HG03025 (cell line): ENCODE measurements at regions not wholly inside any gene's neighbourhood (a gene's known extent, or its start where the extent isn't known, plus 50 kb on each side); places are given as distances from the start of the nearest gene placed in this dataset.
A peak's percentile ranks its signal among the peaks of the same experiment; 100 is the strongest.
"Not testable (repeated sequence)": the region's sequence is repeated elsewhere in the genome, so short reads cannot be mapped to it uniquely, and the experiment has no call there.

ENCODE experiments used
- ATAC-seq: cut with Tn5 transposase; IDR thresholded peaks from one replicate; pipeline ENCODE4 v1.9.1; 2021; ENCODE audit warnings: mild to moderate bottlenecking, moderate library complexity; ENCODE audit not compliant: unreplicated experiment, low FRiP score

DNA sequence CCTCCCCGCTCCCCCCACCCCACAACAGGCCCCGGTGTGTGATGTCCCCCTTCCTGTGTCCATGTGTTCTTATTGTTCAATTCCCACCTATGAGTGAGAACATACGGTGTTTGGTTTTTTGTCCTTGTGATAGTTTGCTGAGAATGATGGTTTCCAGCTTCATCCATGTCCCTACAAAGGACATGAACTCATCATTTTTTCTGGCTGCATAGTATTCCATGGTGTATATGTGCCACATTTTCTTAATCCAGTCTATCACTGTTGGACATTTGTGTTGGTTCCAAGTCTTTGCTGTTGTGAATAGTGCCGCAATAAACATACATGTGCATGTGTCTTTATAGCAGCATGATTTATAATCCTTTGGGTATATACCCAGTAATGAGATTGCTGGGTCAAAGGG, 104.3 kb downstream of the MTPN start:
- ATAC-seq, result not testable (repeated sequence)

- no peak for ATAC-seq
These were observed 114.2 kb upstream of the FAM180A start for GRCh38 chr7:135862586-135863340.

GRCh38 chr7:135859538-135859937, 110.9 kb upstream of the FAM180A start:
- no peak for ATAC-seq

GRCh38 chr7:135858851-135859250, 110.2 kb upstream of the FAM180A start:
- no peak for ATAC-seq

- ATAC-seq, result no peak
These were observed 109.8 kb upstream of the FAM180A start for GRCh38 chr7:135858379-135858778.

- no peak for ATAC-seq
These were observed 109.1 kb upstream of the FAM180A start for GRCh38 chr7:135857519-135858274.

GRCh38 chr7:135856356-135857144, 107.9 kb upstream of the FAM180A start:
- ATAC-seq, result no peak

GRCh38 chr7:135855846-135856245, 107.2 kb upstream of the FAM180A start:
- ATAC-seq, result no peak

- no peak for ATAC-seq
These were observed 104.9 kb upstream of the FAM180A start for GRCh38 chr7:135853499-135853898.

GRCh38 chr7:135853008-135853407, 104.4 kb upstream of the FAM180A start:
- ATAC-seq, result no peak

DNA sequence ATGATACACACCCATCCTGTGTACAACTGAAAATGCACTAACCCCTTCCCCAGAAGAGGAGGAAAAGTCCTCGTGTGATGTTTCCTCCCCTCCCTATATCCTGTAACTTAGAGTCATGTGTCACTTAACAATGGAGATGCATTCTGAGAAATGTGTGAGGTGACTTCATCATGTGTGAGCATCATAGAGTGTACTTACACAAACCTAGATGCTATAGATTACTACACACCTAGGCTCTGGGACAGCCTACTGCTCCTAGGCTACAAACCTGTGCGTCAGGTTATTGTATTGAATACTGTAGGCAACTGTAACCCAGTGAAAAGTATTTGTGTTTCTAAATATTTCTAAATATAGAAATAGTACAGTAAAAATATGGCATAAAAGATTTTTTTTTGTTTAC, 98.6 kb upstream of the FAM180A start:
- no peak for ATAC-seq

DNA sequence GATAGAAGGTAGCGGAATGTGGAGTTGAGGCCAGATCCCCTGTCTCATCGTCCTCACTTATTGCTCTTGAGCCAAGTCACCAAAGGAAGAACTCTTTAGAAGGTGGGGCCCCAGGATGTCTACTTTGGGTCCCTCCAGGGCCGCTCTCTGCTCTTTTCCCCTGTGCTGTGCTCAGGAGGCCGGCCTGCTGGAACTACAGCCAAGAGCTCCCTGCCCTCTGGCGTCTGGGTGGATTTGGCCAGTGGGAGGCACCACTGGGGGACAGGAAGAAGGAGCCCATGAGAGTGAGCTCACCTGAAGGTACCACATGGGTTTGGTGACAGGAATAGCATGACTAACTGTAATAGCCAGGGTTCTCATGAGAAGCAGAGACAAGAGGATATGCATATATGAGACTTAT, 97.7 kb upstream of the FAM180A start:
- no peak for ATAC-seq

GRCh38 chr7:135845415-135846075, 96.9 kb upstream of the FAM180A start:
- ATAC-seq, result no peak

- no peak for ATAC-seq
These were observed 96.3 kb upstream of the FAM180A start for GRCh38 chr7:135844903-135845302.

- ATAC-seq, result peak; percentile 87
These were observed 94.6 kb upstream of the FAM180A start for GRCh38 chr7:135843214-135843613.

- ATAC-seq, result peak; percentile 3
These were observed 94.0 kb upstream of the FAM180A start for GRCh38 chr7:135842446-135843179.

DNA sequence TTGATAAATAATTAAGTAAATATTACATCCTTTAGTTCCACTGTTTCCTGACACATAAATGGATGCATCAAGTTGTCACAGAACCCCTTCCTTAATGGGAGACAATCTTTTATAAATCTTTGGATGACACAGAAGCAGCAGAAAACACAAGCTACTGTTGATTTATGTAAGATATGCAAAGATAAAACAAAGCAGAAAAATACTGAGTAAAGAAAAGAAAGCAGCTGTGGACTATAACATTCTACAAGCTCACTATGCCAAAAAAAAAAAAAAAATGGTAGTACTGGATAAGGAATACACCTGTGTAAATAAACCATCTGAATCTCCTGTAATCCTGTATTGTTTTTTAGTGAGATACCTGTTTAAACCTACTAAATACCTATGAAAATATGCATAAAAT, 92.0 kb upstream of the FAM180A start:
- no peak for ATAC-seq

GRCh38 chr7:135837675-135838074, 89.1 kb upstream of the FAM180A start:
- ATAC-seq, result no peak

DNA sequence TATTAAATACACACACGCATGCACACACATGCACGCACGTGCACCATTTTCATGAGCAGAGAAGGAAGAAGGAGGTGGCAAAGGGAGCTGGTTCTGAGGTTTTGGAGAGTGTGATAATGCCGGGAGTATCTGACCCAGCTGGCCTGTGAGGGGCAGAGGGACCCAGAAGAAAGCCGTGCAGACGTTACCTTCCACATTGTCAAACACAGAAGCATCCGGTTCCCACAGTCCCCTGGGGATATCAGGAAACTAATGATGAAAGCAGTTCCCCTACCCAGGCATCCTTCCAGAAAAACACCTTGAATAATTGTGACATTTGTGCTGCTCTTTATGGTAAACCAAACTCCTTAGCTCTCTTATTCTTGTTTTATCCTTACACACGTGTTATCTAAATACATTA, 85.7 kb upstream of the FAM180A start:
- ATAC-seq, result no peak

DNA sequence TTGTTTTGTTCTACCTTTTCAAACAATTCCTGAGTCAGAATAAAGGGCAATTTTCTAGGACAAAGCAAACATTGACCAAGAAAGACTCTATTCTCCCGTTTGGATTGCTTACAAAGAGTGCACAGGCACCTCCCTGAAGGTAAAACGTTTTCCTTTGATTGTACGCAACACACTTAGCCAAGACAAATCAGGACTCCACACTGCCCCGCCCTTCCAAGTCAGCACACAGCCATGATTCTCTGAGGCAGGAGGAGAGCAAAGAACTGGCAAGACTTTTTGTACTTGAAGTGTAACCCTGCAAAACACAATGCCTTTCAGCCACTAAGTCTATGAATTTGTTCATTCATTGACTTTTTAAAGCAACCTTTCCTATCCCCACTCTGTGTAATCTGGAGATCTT, 85.0 kb upstream of the FAM180A start:
- ATAC-seq, result no peak
